ENCODE measurements at regions not wholly inside any gene's neighbourhood (a gene's known extent, or its start where the extent isn't known, plus 50 kb on each side); places are given as distances from the start of the nearest gene placed in this dataset.

GRCh38 chr14:56379956-56380355, 199.6 kb upstream of the TMEM260 start:
- Histone ChIP-seq H3K4me3 (ENCODE audit: low read length) (no peak overlapping the region), H3K9me3 (ENCODE audit: control insufficient read depth, insufficient read depth, low read length) (no peaks in the 10 kb centered on the region), H3K27me3 (ENCODE audit: control insufficient read depth, insufficient read depth, low read length) (no peaks in the 10 kb centered on the region), H3K4me1 (ENCODE audit: control insufficient read depth, insufficient read depth, low read length) (no peaks in the 10 kb centered on the region), H3K27ac (ENCODE audit: low read length) (no peak overlapping the region), H3K36me3 (ENCODE audit: control insufficient read depth, insufficient read depth, low read length) (no peaks in the 10 kb centered on the region)
- DNase-seq (ENCODE audit: low read depth, low spot score), result no peak
- WGBS (ENCODE audit: insufficient coverage, insufficient read length), result no CpG with 5 or more reads among the region's 2 CpGs

- Histone ChIP-seq H3K4me3 (ENCODE audit: low read length) (no peak overlapping the region), H3K27me3 (ENCODE audit: control insufficient read depth, insufficient read depth, low read length) (no peaks in the 10 kb centered on the region), H3K4me1 (ENCODE audit: control insufficient read depth, insufficient read depth, low read length) (no peaks in the 10 kb centered on the region), H3K36me3 (ENCODE audit: control insufficient read depth, insufficient read depth, low read length) (no peaks in the 10 kb centered on the region), H3K27ac (ENCODE audit: low read length) (no peak overlapping the region), H3K9me3 (ENCODE audit: control insufficient read depth, insufficient read depth, low read length) (no peaks in the 10 kb centered on the region)
- no peak for DNase-seq (ENCODE audit: low read depth, low spot score)
Measured at GRCh38 chr14:56386024-56386423, 193.6 kb upstream of the TMEM260 start.

- H3K4me3 ChIP-seq (ENCODE audit: low read length), result no peak overlapping the region
- H3K4me1 ChIP-seq (ENCODE audit: control insufficient read depth, insufficient read depth, low read length), result no peaks in the 10 kb centered on the region
- H3K27ac ChIP-seq (ENCODE audit: low read length), result no peak overlapping the region
- H3K36me3 ChIP-seq (ENCODE audit: control insufficient read depth, insufficient read depth, low read length), result no peaks in the 10 kb centered on the region
- WGBS (ENCODE audit: insufficient coverage, insufficient read length), result no CpG with 5 or more reads among the region's 1 CpG
- peak; percentile 7 for DNase-seq (ENCODE audit: low read depth, low spot score)
- no peaks in the 10 kb centered on the region for H3K9me3 ChIP-seq (ENCODE audit: control insufficient read depth, insufficient read depth, low read length)
- H3K27me3 ChIP-seq (ENCODE audit: control insufficient read depth, insufficient read depth, low read length), result no peaks in the 10 kb centered on the region
Measured at GRCh38 chr14:56390859-56391258, 188.7 kb upstream of the TMEM260 start.

GRCh38 chr14:56394826-56395530, 184.6 kb upstream of the TMEM260 start:
- Histone ChIP-seq H3K27me3 (ENCODE audit: control insufficient read depth, insufficient read depth, low read length) (no peaks in the 10 kb centered on the region), H3K36me3 (ENCODE audit: control insufficient read depth, insufficient read depth, low read length) (no peaks in the 10 kb centered on the region), H3K4me1 (ENCODE audit: control insufficient read depth, insufficient read depth, low read length) (no peaks in the 10 kb centered on the region), H3K27ac (ENCODE audit: low read length) (no peak overlapping the region), H3K9me3 (ENCODE audit: control insufficient read depth, insufficient read depth, low read length) (no peaks in the 10 kb centered on the region), H3K4me3 (ENCODE audit: low read length) (no peak overlapping the region)
- no peak for DNase-seq (ENCODE audit: low read depth, low spot score)
- WGBS (ENCODE audit: insufficient coverage, insufficient read length), result no CpG with 5 or more reads among the region's 6 CpGs

GRCh38 chr14:56400109-56400825, 179.3 kb upstream of the TMEM260 start:
- H3K9me3 ChIP-seq (ENCODE audit: control insufficient read depth, insufficient read depth, low read length), result no peaks in the 10 kb centered on the region
- H3K4me3 ChIP-seq (ENCODE audit: low read length), result no peak overlapping the region
- no peak overlapping the region for H3K27ac ChIP-seq (ENCODE audit: low read length)
- H3K27me3 ChIP-seq (ENCODE audit: control insufficient read depth, insufficient read depth, low read length), result no peaks in the 10 kb centered on the region
- H3K36me3 ChIP-seq (ENCODE audit: control insufficient read depth, insufficient read depth, low read length), result no peaks in the 10 kb centered on the region; the same call in 1 of the 2 replicates
- no CpG with 5 or more reads among the region's 3 CpGs for WGBS (ENCODE audit: insufficient coverage, insufficient read length)
- DNase-seq (ENCODE audit: low read depth, low spot score), result no peak
- no peaks in the 10 kb centered on the region for H3K4me1 ChIP-seq (ENCODE audit: control insufficient read depth, insufficient read depth, low read length)

GRCh38 chr14:56412468-56413434, 166.8 kb upstream of the TMEM260 start:
- Histone ChIP-seq H3K4me1 (ENCODE audit: control insufficient read depth, insufficient read depth, low read length) (no peaks in the 10 kb centered on the region), H3K9me3 (ENCODE audit: control insufficient read depth, insufficient read depth, low read length) (no peaks in the 10 kb centered on the region), H3K27me3 (ENCODE audit: control insufficient read depth, insufficient read depth, low read length) (no peaks in the 10 kb centered on the region), H3K36me3 (ENCODE audit: control insufficient read depth, insufficient read depth, low read length) (no peaks in the 10 kb centered on the region), H3K4me3 (ENCODE audit: low read length) (no peak overlapping the region), H3K27ac (ENCODE audit: low read length) (no peak overlapping the region)
- WGBS (ENCODE audit: insufficient coverage, insufficient read length), result no CpG with 5 or more reads among the region's 11 CpGs
- DNase-seq (ENCODE audit: low read depth, low spot score), result no peak

GRCh38 chr14:56413721-56414120, 165.9 kb upstream of the TMEM260 start:
- Histone ChIP-seq H3K9me3 (ENCODE audit: control insufficient read depth, insufficient read depth, low read length) (no peaks in the 10 kb centered on the region), H3K4me1 (ENCODE audit: control insufficient read depth, insufficient read depth, low read length) (no peaks in the 10 kb centered on the region), H3K27ac (ENCODE audit: low read length) (no peak overlapping the region), H3K27me3 (ENCODE audit: control insufficient read depth, insufficient read depth, low read length) (no peaks in the 10 kb centered on the region), H3K36me3 (ENCODE audit: control insufficient read depth, insufficient read depth, low read length) (no peaks in the 10 kb centered on the region), H3K4me3 (ENCODE audit: low read length) (no peak overlapping the region)
- WGBS (ENCODE audit: insufficient coverage, insufficient read length), result no CpG with 5 or more reads among the region's 3 CpGs
- no peak for DNase-seq (ENCODE audit: low read depth, low spot score)

- no peak overlapping the region for H3K27ac ChIP-seq (ENCODE audit: low read length)
- H3K9me3 ChIP-seq (ENCODE audit: control insufficient read depth, insufficient read depth, low read length), result no peaks in the 10 kb centered on the region
- no peak overlapping the region for H3K4me3 ChIP-seq (ENCODE audit: low read length)
- no peaks in the 10 kb centered on the region for H3K4me1 ChIP-seq (ENCODE audit: control insufficient read depth, insufficient read depth, low read length)
- DNase-seq (ENCODE audit: low read depth, low spot score), result no peak
- WGBS (ENCODE audit: insufficient coverage, insufficient read length), result no CpG with 5 or more reads among the region's 3 CpGs
- no peaks in the 10 kb centered on the region for H3K27me3 ChIP-seq (ENCODE audit: control insufficient read depth, insufficient read depth, low read length)
- H3K36me3 ChIP-seq (ENCODE audit: control insufficient read depth, insufficient read depth, low read length), result no peaks in the 10 kb centered on the region
Measured at GRCh38 chr14:56414236-56414635, 165.4 kb upstream of the TMEM260 start.

GRCh38 chr14:56416213-56416612, 163.4 kb upstream of the TMEM260 start:
- no peak for DNase-seq (ENCODE audit: low read depth, low spot score)
- no peaks in the 10 kb centered on the region for H3K4me1 ChIP-seq (ENCODE audit: control insufficient read depth, insufficient read depth, low read length)
- no peaks in the 10 kb centered on the region for H3K36me3 ChIP-seq (ENCODE audit: control insufficient read depth, insufficient read depth, low read length)
- no peak overlapping the region for H3K4me3 ChIP-seq (ENCODE audit: low read length)
- no peak overlapping the region for H3K27ac ChIP-seq (ENCODE audit: low read length)
- no peaks in the 10 kb centered on the region for H3K27me3 ChIP-seq (ENCODE audit: control insufficient read depth, insufficient read depth, low read length)
- WGBS (ENCODE audit: insufficient coverage, insufficient read length), result no CpG with 5 or more reads among the region's 9 CpGs
- no peaks in the 10 kb centered on the region for H3K9me3 ChIP-seq (ENCODE audit: control insufficient read depth, insufficient read depth, low read length)

- no peaks in the 10 kb centered on the region for H3K27me3 ChIP-seq (ENCODE audit: control insufficient read depth, insufficient read depth, low read length)
- no peak overlapping the region for H3K27ac ChIP-seq (ENCODE audit: low read length)
- WGBS (ENCODE audit: insufficient coverage, insufficient read length), result no CpG with 5 or more reads among the region's 1 CpG
- no peaks in the 10 kb centered on the region for H3K9me3 ChIP-seq (ENCODE audit: control insufficient read depth, insufficient read depth, low read length)
- H3K4me1 ChIP-seq (ENCODE audit: control insufficient read depth, insufficient read depth, low read length), result no peaks in the 10 kb centered on the region
- no peak overlapping the region for H3K4me3 ChIP-seq (ENCODE audit: low read length)
- DNase-seq (ENCODE audit: low read depth, low spot score), result no peak
- H3K36me3 ChIP-seq (ENCODE audit: control insufficient read depth, insufficient read depth, low read length), result no peaks in the 10 kb centered on the region
Measured at GRCh38 chr14:56417173-56417572, 162.4 kb upstream of the TMEM260 start.

Measured in iPS DF 6.9 (cell line).